H1 (cell line): ENCODE measurements at regions not wholly inside any gene's neighbourhood (a gene's known extent, or its start where the extent isn't known, plus 50 kb on each side); places are given as distances from the start of the nearest gene placed in this dataset.

Experiments used
- CTCF ChIP-seq, 3 experiments: IDR thresholded peaks; 1 replicate in 2 of 3; 2 replicates in 1 of 3; pipeline versions ENCODE4 v1.5.1 to v1.6.1; 2011; ENCODE audit warnings: low read length in 3 of 3, mild to moderate bottlenecking in 3 of 3, inconsistent platforms in 2 of 3, low read depth in 1 of 3, moderate library complexity in 1 of 3; ENCODE audit not compliant: insufficient read depth in 1 of 3; ENCODE audit errors: control extremely low read depth in 1 of 3
- EGR1 ChIP-seq: IDR thresholded peaks from 2 replicates; pipeline ENCODE4 v1.6.1; 2011; ENCODE audit warnings: low read depth, low read length, borderline replicate concordance
- EP300 ChIP-seq, 2 experiments: IDR thresholded peaks; 1 replicate in 1 of 2; 2 replicates in 1 of 2; pipeline ENCODE4 v1.6.1; 2011 to 2012; ENCODE audit warnings: low read depth in 2 of 2, low read length in 2 of 2, mild to moderate bottlenecking in 2 of 2, borderline replicate concordance in 1 of 2, inconsistent platforms in 1 of 2, moderate library complexity in 1 of 2
- EZH2 ChIP-seq: fragments of 200-600 bp; sonication (generic); IDR thresholded peaks from 2 replicates; pipeline ENCODE4 v1.7.1; 2012; ENCODE audit warnings: low read depth, mild to moderate bottlenecking, moderate library complexity, low read length, inconsistent platforms; ENCODE audit not compliant: severe bottlenecking
- FOSL1 ChIP-seq: IDR thresholded peaks from 2 replicates; pipeline ENCODE4 v1.6.1; 2011; ENCODE audit warnings: mild to moderate bottlenecking, low read depth, low read length, moderate library complexity; ENCODE audit not compliant: insufficient read depth
- JUN ChIP-seq: IDR thresholded peaks from 2 replicates; pipeline ENCODE4 v1.6.1; 2011; ENCODE audit warnings: low read depth, mild to moderate bottlenecking, improper control_type of control experiment, low read length
- KDM1A ChIP-seq: fragments of 200-600, 300-600 bp; sonication (generic); IDR thresholded peaks from 2 replicates; pipeline ENCODE4 v1.7.1; 2016; ENCODE audit warnings: mild to moderate bottlenecking, low read length, borderline replicate concordance
- POLR2AphosphoS5 ChIP-seq: IDR thresholded peaks from 2 replicates; pipeline ENCODE4 v1.6.1; 2011; ENCODE audit warnings: low read depth, low read length
- RXRA ChIP-seq: IDR thresholded peaks from 2 replicates; pipeline ENCODE4 v1.6.1; 2011; ENCODE audit warnings: low read depth, mild to moderate bottlenecking, low read length, moderate library complexity; ENCODE audit not compliant: insufficient read depth
- SP1 ChIP-seq: IDR thresholded peaks from 2 replicates; pipeline ENCODE4 v1.6.1; 2011; ENCODE audit warnings: low read depth, low read length
- USF2 ChIP-seq: IDR thresholded peaks from 2 replicates; pipeline ENCODE4 v1.6.1; 2011; ENCODE audit warnings: low read length, improper control_type of control experiment

GRCh38 chr14:87087881-87088280 lies 905.1 kb downstream of the GALC start:
- no peak for TF ChIP-seq CTCF (IDR thresholded peaks at IDR 0.05; ENCODE audit: control extremely low read depth in 1 of 3, insufficient read depth in 1 of 3, low read depth in 1 of 3, low read length in 3 of 3)
- TF ChIP-seq POLR2AphosphoS5, result no peak
- no peak for TF ChIP-seq USF2
- TF ChIP-seq JUN, result no peak
- no peak for TF ChIP-seq EZH2
- TF ChIP-seq SP1, result no peak
- no peak for TF ChIP-seq EP300 (IDR thresholded peaks at IDR 0.05; ENCODE audit: borderline replicate concordance in 1 of 2, low read depth in 2 of 2, low read length in 2 of 2)
- no peak for TF ChIP-seq EGR1
- TF ChIP-seq RXRA, result no peak
- TF ChIP-seq FOSL1, result no peak
- TF ChIP-seq KDM1A, result no peak
